ENCODE measurements at regions not wholly inside any gene's neighbourhood (a gene's known extent, or its start where the extent isn't known, plus 50 kb on each side); places are given as distances from the start of the nearest gene placed in this dataset.

DNA sequence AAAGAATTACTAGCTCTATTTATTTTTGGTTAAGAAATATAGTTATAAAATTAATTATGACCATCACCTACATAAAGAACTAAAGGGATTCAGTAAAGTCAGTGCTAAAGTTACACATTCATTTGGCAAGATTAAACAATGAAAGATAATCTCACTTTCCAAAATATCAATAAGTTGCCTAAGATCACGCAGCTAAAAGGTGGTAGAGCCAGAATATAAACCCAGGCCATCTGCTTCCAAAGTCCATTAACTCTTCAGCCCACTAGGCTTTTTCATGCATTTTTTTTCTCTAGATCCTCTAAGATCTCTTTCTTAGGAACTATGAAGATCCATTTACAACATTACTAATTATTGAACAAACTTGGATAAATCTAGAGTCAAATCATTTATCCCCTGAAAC is 66.6 kb upstream of the RND3 start:
- H3K9ac ChIP-seq: no peak overlapping the region
- H3K27ac ChIP-seq: no peak overlapping the region
- H3K27ac Mint-ChIP-seq: no peak overlapping the region
- no peaks in the 10 kb centered on the region for H3K9me3 Mint-ChIP-seq
- H2AFZ ChIP-seq (replicated peaks): no peak overlapping the region
- no peaks in the 10 kb centered on the region for H3K36me3 Mint-ChIP-seq
- DNase-seq (ENCODE audit: low spot score): no peak
- H3K36me3 ChIP-seq: no peaks in the 10 kb centered on the region
- TF ChIP-seq, protein P1, sequence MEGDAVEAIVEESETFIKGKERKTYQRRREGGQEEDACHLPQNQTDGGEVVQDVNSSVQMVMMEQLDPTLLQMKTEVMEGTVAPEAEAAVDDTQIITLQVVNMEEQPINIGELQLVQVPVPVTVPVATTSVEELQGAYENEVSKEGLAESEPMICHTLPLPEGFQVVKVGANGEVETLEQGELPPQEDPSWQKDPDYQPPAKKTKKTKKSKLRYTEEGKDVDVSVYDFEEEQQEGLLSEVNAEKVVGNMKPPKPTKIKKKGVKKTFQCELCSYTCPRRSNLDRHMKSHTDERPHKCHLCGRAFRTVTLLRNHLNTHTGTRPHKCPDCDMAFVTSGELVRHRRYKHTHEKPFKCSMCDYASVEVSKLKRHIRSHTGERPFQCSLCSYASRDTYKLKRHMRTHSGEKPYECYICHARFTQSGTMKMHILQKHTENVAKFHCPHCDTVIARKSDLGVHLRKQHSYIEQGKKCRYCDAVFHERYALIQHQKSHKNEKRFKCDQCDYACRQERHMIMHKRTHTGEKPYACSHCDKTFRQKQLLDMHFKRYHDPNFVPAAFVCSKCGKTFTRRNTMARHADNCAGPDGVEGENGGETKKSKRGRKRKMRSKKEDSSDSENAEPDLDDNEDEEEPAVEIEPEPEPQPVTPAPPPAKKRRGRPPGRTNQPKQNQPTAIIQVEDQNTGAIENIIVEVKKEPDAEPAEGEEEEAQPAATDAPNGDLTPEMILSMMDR (IDR thresholded peaks at IDR 0.05): no peak
- TF ChIP-seq EZH2 (IDR thresholded peaks at IDR 0.05) (no peak), EZH2phosphoT487 (IDR thresholded peaks at IDR 0.05) (no peak)
- no peak overlapping the region for H3K4me2 ChIP-seq
- H3K27me3 Mint-ChIP-seq (ENCODE audit: insufficient read depth, low read depth): peaks cover 2% of the 10 kb centered on the region
- H3F3A ChIP-seq (ENCODE audit: low read depth): no peaks in the 10 kb centered on the region
- H3K79me2 ChIP-seq (ENCODE audit: low read depth): no peaks in the 10 kb centered on the region
- no peak overlapping the region for H3K4me3 Mint-ChIP-seq
- H3K4me3 ChIP-seq: no peak overlapping the region
- H3K9me3 ChIP-seq (ENCODE audit: low read depth): no peaks in the 10 kb centered on the region
- H3K27me3 ChIP-seq: no peaks in the 10 kb centered on the region
- no peaks in the 10 kb centered on the region for H3K4me1 ChIP-seq
- peaks cover 5% of the 10 kb centered on the region for H3K4me1 Mint-ChIP-seq
- H4K20me1 ChIP-seq (ENCODE audit: low read depth): no peaks in the 10 kb centered on the region

GRCh38 chr2:150552041-150552820 is 64.8 kb upstream of the RND3 start:
- Histone ChIP-seq H3K4me3 (no peak overlapping the region), H4K20me1 (ENCODE audit: low read depth) (no peaks in the 10 kb centered on the region), H3K4me1 (no peaks in the 10 kb centered on the region), H3K27ac (no peak overlapping the region), H3K4me2 (no peak overlapping the region), H3K36me3 (no peaks in the 10 kb centered on the region), H2AFZ (replicated peaks) (peak overlapping the region; percentile 22), H3K9me3 (ENCODE audit: low read depth) (no peaks in the 10 kb centered on the region), H3K9ac (no peak overlapping the region), H3K79me2 (ENCODE audit: low read depth) (no peaks in the 10 kb centered on the region), H3K27me3 (no peaks in the 10 kb centered on the region), H3F3A (ENCODE audit: low read depth) (no peaks in the 10 kb centered on the region)
- Mint-ChIP-seq H3K27me3 (ENCODE audit: insufficient read depth, low read depth) (peaks cover 2% of the 10 kb centered on the region), H3K4me3 (no peak overlapping the region), H3K36me3 (no peaks in the 10 kb centered on the region), H3K9me3 (no peaks in the 10 kb centered on the region), H3K27ac (no peak overlapping the region), H3K4me1 (peaks cover 5% of the 10 kb centered on the region)
- no peak for DNase-seq (ENCODE audit: low spot score)
- no peak for TF ChIP-seq EZH2phosphoT487 (IDR thresholded peaks at IDR 0.05)

- no peaks in the 10 kb centered on the region for H3K36me3 Mint-ChIP-seq
- Histone ChIP-seq H3K79me2 (ENCODE audit: low read depth) (no peaks in the 10 kb centered on the region), H3K27me3 (no peaks in the 10 kb centered on the region), H2AFZ (replicated peaks) (no peak overlapping the region), H3K36me3 (no peaks in the 10 kb centered on the region), H3K4me3 (no peak overlapping the region), H3K4me1 (no peaks in the 10 kb centered on the region), H4K20me1 (ENCODE audit: low read depth) (no peaks in the 10 kb centered on the region), H3K9me3 (ENCODE audit: low read depth) (no peaks in the 10 kb centered on the region), H3K27ac (no peak overlapping the region), H3F3A (ENCODE audit: low read depth) (no peaks in the 10 kb centered on the region), H3K4me2 (no peak overlapping the region), H3K9ac (no peak overlapping the region)
- no peak for DNase-seq (ENCODE audit: low spot score)
- H3K27ac Mint-ChIP-seq: no peak overlapping the region
- TF ChIP-seq EZH2phosphoT487 (IDR thresholded peaks at IDR 0.05) (no peak), EZH2 (IDR thresholded peaks at IDR 0.05) (no peak)
- TF ChIP-seq, protein P1 (IDR thresholded peaks at IDR 0.05): no peak
- H3K9me3 Mint-ChIP-seq: no peaks in the 10 kb centered on the region
- H3K4me1 Mint-ChIP-seq: no peaks in the 10 kb centered on the region
- no peak overlapping the region for H3K4me3 Mint-ChIP-seq
- H3K27me3 Mint-ChIP-seq (ENCODE audit: insufficient read depth, low read depth): peaks cover 2% of the 10 kb centered on the region
Measured at GRCh38 chr2:150549381-150549780, 61.9 kb upstream of the RND3 start.

GRCh38 chr2:150548527-150548926 is 61.1 kb upstream of the RND3 start:
- Histone ChIP-seq H3K27ac (no peak overlapping the region), H3K79me2 (ENCODE audit: low read depth) (no peaks in the 10 kb centered on the region), H3K9ac (no peak overlapping the region), H3K4me2 (no peak overlapping the region), H3K4me1 (no peaks in the 10 kb centered on the region), H3K27me3 (no peaks in the 10 kb centered on the region), H3K9me3 (ENCODE audit: low read depth) (no peaks in the 10 kb centered on the region), H3K4me3 (no peak overlapping the region), H2AFZ (replicated peaks) (no peak overlapping the region), H3F3A (ENCODE audit: low read depth) (no peaks in the 10 kb centered on the region), H4K20me1 (ENCODE audit: low read depth) (no peaks in the 10 kb centered on the region), H3K36me3 (no peaks in the 10 kb centered on the region)
- DNase-seq (ENCODE audit: low spot score): peak; percentile 61
- no peak overlapping the region for H3K27ac Mint-ChIP-seq
- no peak overlapping the region for H3K4me3 Mint-ChIP-seq
- TF ChIP-seq EZH2 (IDR thresholded peaks at IDR 0.05): no peak
- TF ChIP-seq, protein P1 (IDR thresholded peaks at IDR 0.05): peak; percentile 71
- TF ChIP-seq EZH2phosphoT487 (IDR thresholded peaks at IDR 0.05): no peak
- no peaks in the 10 kb centered on the region for H3K36me3 Mint-ChIP-seq
- H3K9me3 Mint-ChIP-seq: no peaks in the 10 kb centered on the region
- peaks cover 2% of the 10 kb centered on the region for H3K27me3 Mint-ChIP-seq (ENCODE audit: insufficient read depth, low read depth)
- H3K4me1 Mint-ChIP-seq: no peaks in the 10 kb centered on the region
